Left ventricle myocardium inferior (tissue), 1 donor: ENCODE measurements at regions not wholly inside any gene's neighbourhood (a gene's known extent, or its start where the extent isn't known, plus 50 kb on each side); places are given as distances from the start of the nearest gene placed in this dataset.

Source experiments
- DNase-seq: peaks from one replicate; pipeline ENCODE4 v3.0.0-alpha.2; 2020
- H3K27ac ChIP-seq: fragments of 200-600 bp; replicated peaks from 2 replicates; pipeline ENCODE4 v1.8.0; 2021
- H3K27me3 ChIP-seq: fragments of 200-600 bp; 2 replicates; pipeline ENCODE4 v1.8.0; 2021; ENCODE audit warnings: low read depth
- H3K36me3 ChIP-seq: fragments of 200-600 bp; 2 replicates; pipeline ENCODE4 v1.8.0; 2021
- H3K4me1 ChIP-seq: fragments of 200-600 bp; 2 replicates; pipeline ENCODE4 v1.8.0; 2021
- H3K4me3 ChIP-seq: fragments of 200-600 bp; 2 replicates; pipeline ENCODE4 v1.8.0; 2021; ENCODE audit warnings: mild to moderate bottlenecking, moderate library complexity
- H3K9me3 ChIP-seq: fragments of 200-600 bp; replicated peaks from 2 replicates; pipeline ENCODE4 v1.8.0; 2021
- intact Hi-C: fragments of 100-400 bp; cut with micrococcal nuclease; formaldehyde crosslinking; loops from one replicate; pipeline ENCODE4 v1.11.0; 2022
- TF ChIP-seq, protein P1 (sequence below): fragments of 200-600 bp; IDR thresholded peaks from 2 replicates; pipeline ENCODE4 v1.8.0; 2021; ENCODE audit warnings: antibody characterized with exemption, mild to moderate bottlenecking, borderline replicate concordance
- donor health status: DM: no; HTN: yes; CAD: no; lungs with severe emphysema.

DNA sequence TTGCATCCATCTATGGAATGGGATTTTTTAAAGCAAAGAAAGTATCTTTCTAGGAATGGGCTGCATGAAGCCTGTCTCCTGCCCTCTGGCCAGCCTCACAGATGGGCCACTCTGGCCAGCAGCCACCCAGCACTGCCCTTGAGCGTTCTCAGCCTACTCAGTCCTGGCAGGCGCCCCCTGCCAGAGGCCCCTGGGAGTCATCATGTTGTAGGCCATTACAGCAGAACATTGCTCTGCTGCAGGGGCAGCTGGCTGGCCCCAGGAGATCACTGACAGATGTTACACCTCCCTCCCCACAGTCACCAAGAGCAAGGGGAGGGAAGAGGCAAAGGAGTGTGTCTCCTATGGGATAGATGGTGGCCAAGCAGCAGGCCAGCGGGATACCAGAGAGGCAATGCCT is 363.7 kb downstream of the NXPE2 start:
- DNase-seq: peak; percentile 38
- Histone ChIP-seq H3K4me1 (no peaks in the 10 kb centered on the region), H3K27me3 (no peaks in the 10 kb centered on the region), H3K9me3 (peaks cover 9% of the 10 kb centered on the region), H3K36me3 (no peaks in the 10 kb centered on the region), H3K4me3 (no peak overlapping the region), H3K27ac (no peak overlapping the region)
- TF ChIP-seq, protein P1, sequence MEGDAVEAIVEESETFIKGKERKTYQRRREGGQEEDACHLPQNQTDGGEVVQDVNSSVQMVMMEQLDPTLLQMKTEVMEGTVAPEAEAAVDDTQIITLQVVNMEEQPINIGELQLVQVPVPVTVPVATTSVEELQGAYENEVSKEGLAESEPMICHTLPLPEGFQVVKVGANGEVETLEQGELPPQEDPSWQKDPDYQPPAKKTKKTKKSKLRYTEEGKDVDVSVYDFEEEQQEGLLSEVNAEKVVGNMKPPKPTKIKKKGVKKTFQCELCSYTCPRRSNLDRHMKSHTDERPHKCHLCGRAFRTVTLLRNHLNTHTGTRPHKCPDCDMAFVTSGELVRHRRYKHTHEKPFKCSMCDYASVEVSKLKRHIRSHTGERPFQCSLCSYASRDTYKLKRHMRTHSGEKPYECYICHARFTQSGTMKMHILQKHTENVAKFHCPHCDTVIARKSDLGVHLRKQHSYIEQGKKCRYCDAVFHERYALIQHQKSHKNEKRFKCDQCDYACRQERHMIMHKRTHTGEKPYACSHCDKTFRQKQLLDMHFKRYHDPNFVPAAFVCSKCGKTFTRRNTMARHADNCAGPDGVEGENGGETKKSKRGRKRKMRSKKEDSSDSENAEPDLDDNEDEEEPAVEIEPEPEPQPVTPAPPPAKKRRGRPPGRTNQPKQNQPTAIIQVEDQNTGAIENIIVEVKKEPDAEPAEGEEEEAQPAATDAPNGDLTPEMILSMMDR: no peak
- intact Hi-C loops: no loop called here

DNA sequence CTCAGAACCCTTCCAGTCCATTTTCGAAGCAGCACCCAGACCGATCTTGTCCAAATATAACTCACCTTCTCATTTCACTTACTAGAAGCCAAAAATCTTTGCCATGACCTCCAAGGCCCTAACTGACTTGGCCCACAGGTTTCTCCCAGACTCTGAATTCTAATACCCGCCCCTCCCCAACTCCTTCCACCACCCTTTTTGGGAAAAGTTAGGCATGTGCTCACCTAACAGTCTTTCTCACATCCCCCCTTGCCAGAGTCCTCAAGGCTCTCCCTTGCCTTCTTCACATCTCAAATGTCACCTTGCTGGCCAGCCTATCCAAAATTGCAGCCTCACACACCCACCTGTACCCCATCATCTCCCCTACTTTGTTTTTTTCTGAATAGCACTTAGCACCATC is 369.3 kb downstream of the NXPE2 start:
- TF ChIP-seq, protein P1: no peak
- no peak for DNase-seq

DNA sequence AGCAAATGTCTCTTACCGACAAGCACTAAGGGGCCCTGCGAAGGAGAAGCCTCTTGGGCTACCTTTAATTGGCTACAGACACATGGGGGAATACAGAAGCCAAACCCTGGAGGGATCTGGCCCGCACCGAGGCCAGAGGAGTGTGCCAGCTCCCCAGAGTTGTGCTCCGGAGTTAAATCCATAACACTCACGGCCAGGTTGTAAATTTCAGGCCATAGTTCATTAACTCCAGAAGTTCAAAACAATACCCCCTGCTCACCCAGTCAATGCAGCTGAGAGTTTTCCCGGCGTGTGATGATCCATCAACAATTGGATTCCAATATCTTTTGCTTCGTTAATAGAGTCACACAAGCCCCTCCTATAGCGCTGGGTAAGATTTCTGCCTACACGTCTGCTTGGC is 371.5 kb downstream of the NXPE2 start:
- peaks cover 4% of the 10 kb centered on the region for H3K4me1 ChIP-seq
- DNase-seq: no peak
- TF ChIP-seq, protein P1: no peak
- H3K36me3 ChIP-seq: no peaks in the 10 kb centered on the region
- no peak overlapping the region for H3K27ac ChIP-seq
- no peak overlapping the region for H3K4me3 ChIP-seq
- intact Hi-C loops: no loop called here
- H3K9me3 ChIP-seq: no peaks in the 10 kb centered on the region
- no peaks in the 10 kb centered on the region for H3K27me3 ChIP-seq

More for the DNA sequence above, 369.3 kb downstream of the NXPE2 start:
- no peak overlapping the region for H3K4me3 ChIP-seq
- intact Hi-C loops: no loop called here
- no peaks in the 10 kb centered on the region for H3K27me3 ChIP-seq
- H3K36me3 ChIP-seq: no peaks in the 10 kb centered on the region
- no peaks in the 10 kb centered on the region for H3K9me3 ChIP-seq
- no peaks in the 10 kb centered on the region for H3K4me1 ChIP-seq
- no peak overlapping the region for H3K27ac ChIP-seq

DNA sequence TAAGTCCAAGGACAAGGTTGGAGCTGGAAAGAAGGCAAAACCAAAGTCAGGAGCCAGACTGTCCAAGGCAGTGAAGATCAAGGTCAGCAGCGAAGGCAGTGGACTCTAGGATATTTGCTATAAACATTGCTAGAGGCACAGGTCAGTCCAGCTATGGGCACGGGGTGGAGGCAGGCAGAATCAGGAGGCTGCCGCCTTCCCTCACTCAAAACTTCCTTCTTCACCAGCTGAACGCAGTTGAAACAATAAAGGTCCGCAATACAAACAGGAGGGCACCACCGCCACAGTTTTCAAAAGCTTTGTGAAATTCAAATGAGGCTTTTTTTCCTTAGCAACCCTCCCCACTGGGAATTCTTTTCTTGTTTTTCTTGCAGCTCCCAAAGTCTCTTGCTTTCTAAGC is 372.4 kb downstream of the NXPE2 start:
- H3K4me3 ChIP-seq: no peak overlapping the region
- TF ChIP-seq, protein P1: no peak
- intact Hi-C loops: no loop called here
- H3K9me3 ChIP-seq: peaks cover 3% of the 10 kb centered on the region
- no peak for DNase-seq
- no peak overlapping the region for H3K27ac ChIP-seq
- no peaks in the 10 kb centered on the region for H3K36me3 ChIP-seq
- H3K4me1 ChIP-seq: peaks cover 8% of the 10 kb centered on the region
- H3K27me3 ChIP-seq: no peaks in the 10 kb centered on the region

DNA sequence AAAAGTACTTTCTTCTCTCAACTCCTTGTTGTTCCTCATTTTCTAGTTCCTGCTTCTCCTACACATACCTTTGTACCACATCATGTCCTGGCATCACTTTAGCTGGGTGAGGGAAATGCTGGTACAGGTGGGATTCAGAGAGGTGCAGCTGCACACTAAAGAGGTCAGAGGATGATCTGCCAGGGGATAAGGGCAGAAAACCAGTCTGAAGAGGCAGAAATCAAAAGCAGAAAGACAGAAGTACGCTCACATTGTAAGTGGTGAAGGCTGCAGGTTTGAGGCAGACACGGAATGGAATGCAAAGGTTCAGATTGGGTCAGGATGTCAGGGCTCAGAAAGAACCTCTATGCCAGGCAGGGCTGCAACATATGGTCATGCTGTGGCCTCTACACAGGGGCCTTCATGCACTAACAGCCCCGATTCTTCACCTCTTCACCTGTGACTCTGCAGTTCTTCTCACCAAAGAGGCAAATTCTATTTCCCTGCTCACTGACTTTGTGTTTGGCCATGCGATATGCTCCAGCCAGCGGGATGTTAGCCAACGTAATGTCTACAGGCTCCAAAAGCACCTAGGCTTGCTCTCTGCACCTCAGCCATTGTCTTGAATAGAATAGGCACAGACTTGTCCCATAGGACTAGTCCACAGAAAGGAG is 373.7 kb downstream of the NXPE2 start:
- H3K27ac ChIP-seq: no peak overlapping the region
- no peak overlapping the region for H3K4me3 ChIP-seq
- H3K36me3 ChIP-seq: no peaks in the 10 kb centered on the region
- no peak for DNase-seq
- peaks cover 16% of the 10 kb centered on the region for H3K9me3 ChIP-seq
- H3K4me1 ChIP-seq: peaks cover 8% of the 10 kb centered on the region
- TF ChIP-seq, protein P1: no peak
- no peaks in the 10 kb centered on the region for H3K27me3 ChIP-seq
- intact Hi-C loops: no loop called here

DNA sequence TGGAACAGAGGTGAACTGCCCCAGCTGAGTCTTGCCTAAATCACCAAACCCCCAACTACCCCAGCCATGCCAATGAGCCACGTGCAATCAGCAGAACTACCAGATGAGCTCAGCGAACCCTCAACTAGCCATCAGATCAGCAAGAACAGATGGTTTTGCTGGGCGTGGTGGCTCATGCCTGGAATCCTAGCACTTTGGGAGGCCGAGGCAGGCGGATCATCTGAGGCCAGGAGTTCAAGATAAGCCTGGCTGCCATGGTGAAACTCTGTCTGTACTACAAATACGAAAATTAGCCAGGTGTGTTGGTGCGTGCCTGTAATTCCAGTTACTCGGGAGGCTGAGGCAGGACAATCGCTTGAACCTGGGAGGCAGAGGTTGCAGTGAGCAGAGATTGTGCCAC is 374.3 kb downstream of the NXPE2 start:
- intact Hi-C loops: no loop called here
- H3K4me1 ChIP-seq: peaks cover 8% of the 10 kb centered on the region
- H3K27me3 ChIP-seq: no peaks in the 10 kb centered on the region
- H3K4me3 ChIP-seq: no peak overlapping the region
- TF ChIP-seq, protein P1: no peak
- no peaks in the 10 kb centered on the region for H3K36me3 ChIP-seq
- no peak for DNase-seq
- peaks cover 21% of the 10 kb centered on the region for H3K9me3 ChIP-seq
- H3K27ac ChIP-seq: no peak overlapping the region
